ENCODE measurements at regions not wholly inside any gene's neighbourhood (a gene's known extent, or its start where the extent isn't known, plus 50 kb on each side); places are given as distances from the start of the nearest gene placed in this dataset.

GRCh38 chr19:30131722-30132291 lies 189.8 kb downstream of the URI1 start:
- no peak overlapping the region for H3K4ac ChIP-seq (ENCODE audit: low read depth, low read length)
- H4K91ac ChIP-seq (ENCODE audit: insufficient read depth, low read depth, low read length): no peak overlapping the region
- ATAC-seq (ENCODE audit: low read depth) (no peak), DNase-seq (no peak)
- POLR2A ChIA-PET (ENCODE audit: unreplicated experiment): no interaction called here
- no peaks in the 10 kb centered on the region for H3K9me1 ChIP-seq (ENCODE audit: insufficient read depth, low read length)
- no peak overlapping the region for H2AFZ ChIP-seq (replicated peaks; ENCODE audit: low read length, poor library complexity)
- WGBS, 2 experiments (ENCODE audit: extremely low coverage in 2 of 2, insufficient read length in 1 of 2): 60% methylated on average over 1 of the region's 8 CpGs; no CpG with 5 or more reads in 1 of the 2 experiments
- no peaks in the 10 kb centered on the region for H3K4me1 ChIP-seq (ENCODE audit: control insufficient read depth, insufficient read depth, low read length)
- no peak overlapping the region for H4K8ac ChIP-seq (ENCODE audit: low read depth in 2 of 2, low read length in 2 of 2)
- H3K27ac ChIP-seq (ENCODE audit: insufficient read depth, low read length): no peak overlapping the region
- dilution Hi-C loops (cut with HindIII; ENCODE audit: low sequenced_read_pairs, unreplicated experiment): no loop called here
- intact Hi-C loops (cut with micrococcal nuclease): no loop called here
- H3K79me1 ChIP-seq (ENCODE audit: low read depth in 1 of 2, low read length in 2 of 2): no peaks in the 10 kb centered on the region
- no peaks in the 10 kb centered on the region for H4K20me1 ChIP-seq (ENCODE audit: insufficient read depth, low read length)
- no peak overlapping the region for H2BK15ac ChIP-seq (ENCODE audit: low read depth, low read length)
- TF ChIP-seq NFE2L2 (IDR thresholded peaks at IDR 0.05; ENCODE audit: low read depth, low read length): no peak
- no peak for TF ChIP-seq ELK1 (IDR thresholded peaks at IDR 0.05; ENCODE audit: borderline replicate concordance, low read depth, low read length)
- no peak for TF ChIP-seq SMC3 (IDR thresholded peaks at IDR 0.05; ENCODE audit: low read depth, low read length)
- no peak for TF ChIP-seq MAFK (IDR thresholded peaks at IDR 0.05; ENCODE audit: low read depth, low read length)
- no peak for TF ChIP-seq RAD21 (IDR thresholded peaks at IDR 0.05; ENCODE audit: low read length)
- no peak for TF ChIP-seq RCOR1 (IDR thresholded peaks at IDR 0.05; ENCODE audit: insufficient replicate concordance, low read length)
- no peak for TF ChIP-seq RFX5 (IDR thresholded peaks at IDR 0.05; ENCODE audit: low read depth, low read length)
- TF ChIP-seq USF2 (IDR thresholded peaks at IDR 0.05; ENCODE audit: low read depth, low read length): no peak
- TF ChIP-seq MXI1 (IDR thresholded peaks at IDR 0.05; ENCODE audit: borderline replicate concordance, low read depth, low read length): no peak
- TF ChIP-seq CTCF (conservative IDR thresholded peaks at IDR 0.05; ENCODE audit: low read depth, low read length): no peak
- no peak for TF ChIP-seq FOS (IDR thresholded peaks at IDR 0.05; ENCODE audit: low read depth, low read length)
- no peak for TF ChIP-seq CHD1 (IDR thresholded peaks at IDR 0.05; ENCODE audit: low read depth, low read length)
- no peak for TF ChIP-seq CEBPB (IDR thresholded peaks at IDR 0.05; ENCODE audit: low read depth, low read length)
- no peak for TF ChIP-seq BHLHE40 (IDR thresholded peaks at IDR 0.05; ENCODE audit: low read depth, low read length)
- TF ChIP-seq MAZ (IDR thresholded peaks at IDR 0.05; ENCODE audit: borderline replicate concordance, low read depth, low read length): no peak
- no peak for TF ChIP-seq POLR2A (IDR thresholded peaks at IDR 0.05; ENCODE audit: low read depth, low read length)
- H3K9ac ChIP-seq (ENCODE audit: low read depth, low read length): no peak overlapping the region
- H2BK5ac ChIP-seq (ENCODE audit: low read depth, low read length, poor library complexity, severe bottlenecking): no peak overlapping the region
- no peak overlapping the region for H3K4me3 ChIP-seq (ENCODE audit: insufficient read depth, low read depth, low read length)
- H2BK20ac ChIP-seq (ENCODE audit: low read depth, low read length): no peak overlapping the region
- H4K5ac ChIP-seq (ENCODE audit: low read depth, low read length): no peak overlapping the region
- H3K36me3 ChIP-seq (ENCODE audit: control insufficient read depth, insufficient read depth, low read length): no peaks in the 10 kb centered on the region
- H3K9me3 ChIP-seq (ENCODE audit: control insufficient read depth, insufficient read depth, low read length): peaks cover 12% of the 10 kb centered on the region
- no peak overlapping the region for H3K23ac ChIP-seq (ENCODE audit: low read depth, low read length)
- no peak overlapping the region for H3K14ac ChIP-seq (replicated peaks; ENCODE audit: low read depth, low read length)
- CTCF ChIA-PET: no interaction called here
- H3K4me2 ChIP-seq (ENCODE audit: low read depth, low read length): no peak overlapping the region
- H2AK9ac ChIP-seq (replicated peaks; ENCODE audit: low read depth, low read length, poor library complexity): no peak overlapping the region
- no peak overlapping the region for H3K56ac ChIP-seq (ENCODE audit: extremely low read depth, insufficient read depth, low read length)
- no peak overlapping the region for H2AK5ac ChIP-seq (ENCODE audit: low read depth, low read length)
- H2BK120ac ChIP-seq (ENCODE audit: low read depth, low read length): no peak overlapping the region
- no TSS peak for BruUV-seq (replicated peaks)
- in situ Hi-C loops (cut with MboI; ENCODE audit: low sequenced_read_pairs): no loop called here
- no peaks in the 10 kb centered on the region for H3K27me3 ChIP-seq (ENCODE audit: control insufficient read depth, insufficient read depth, low read length)
- no peak overlapping the region for H3K18ac ChIP-seq (ENCODE audit: low read depth, low read length)

All from IMR-90 (cell line).